HepG2 (cell line): ENCODE measurements at regions not wholly inside any gene's neighbourhood (a gene's known extent, or its start where the extent isn't known, plus 50 kb on each side); places are given as distances from the start of the nearest gene placed in this dataset.

ENCODE experiments used
- ATAC-seq: fragments of 200-7000 bp; cut with Tn5 transposase; 3 replicates; pipeline ENCODE4 v1.9.1; 2020; ENCODE audit warnings: mild to moderate bottlenecking, moderate library complexity
- BruUV-seq: library from RNA; stranded (reverse); fragments of 400-500 nt; replicated peaks from 2 replicates; lab custom pipeline; 2021; lab: Mats Ljungman, UMichigan
- CTCF ChIA-PET: fragments of 300-600 bp; formaldehyde crosslinking; extraction: SDS; loops from one replicate; lab custom pipeline; 2021; ENCODE audit warnings: low total read pairs, inconsistent platforms, low intra/inter-chr PET ratio; lab: Yijun Ruan, JAX
- POLR2A ChIA-PET: fragments of 350-600 bp; sonication (Branson Sonifier 250); formaldehyde crosslinking; loops from one replicate; lab custom pipeline; 2020; ENCODE audit warnings: antibody characterized with exemption, inconsistent platforms; lab: Yijun Ruan, JAX
- DNase-seq: peaks from one replicate; pipeline ENCODE4 v3.0.0-alpha.2; 2015; ENCODE audit warnings: low spot score
- FAIRE-seq: peaks from 3 replicates; lab custom pipeline; 2011; peaks lifted over from hg19 to GRCh38; lab: Jason Lieb, UNC
- H2AFZ ChIP-seq: one replicate; pipeline ENCODE4 v1.6.1; 2011; ENCODE audit warnings: low read length, inconsistent platforms
- H3K27ac ChIP-seq: fragments of 300-600 bp; 3 replicates; pipeline ENCODE4 v1.8.0; 2011; ENCODE audit warnings: mixed run types, mild to moderate bottlenecking, mixed read lengths, low read length, inconsistent platforms; ENCODE audit not compliant: insufficient read depth; ENCODE audit errors: extremely low read length
- H3K27me3 ChIP-seq, 2 experiments: fragments of 200-600 bp in 1 of 2; 2 replicates in 1 of 2; 3 replicates in 1 of 2; pipeline versions ENCODE4 v1.6.0 to v1.8.0; 2011; ENCODE audit warnings: low read length in 2 of 2, mild to moderate bottlenecking in 2 of 2, moderate library complexity in 2 of 2, inconsistent platforms in 1 of 2; ENCODE audit not compliant: insufficient read depth in 2 of 2, control insufficient read depth in 1 of 2
- H3K36me3 ChIP-seq, 2 experiments: fragments of 200-600 bp in 1 of 2; replicated peaks in 1 of 2; 2 replicates in 1 of 2; 3 replicates in 1 of 2; pipeline versions ENCODE4 v1.5.1 to v1.8.0; 2011; ENCODE audit warnings: low read length in 2 of 2, inconsistent platforms in 1 of 2; ENCODE audit not compliant: insufficient read depth in 2 of 2, control insufficient read depth in 1 of 2
- H3K4me1 ChIP-seq: 2 replicates; pipeline ENCODE4 v1.5.1; 2012; ENCODE audit warnings: low read length, inconsistent platforms; ENCODE audit not compliant: insufficient read depth
- H3K4me2 ChIP-seq: 2 replicates; pipeline ENCODE4 v1.6.0; 2011; ENCODE audit warnings: low read depth, low read length, inconsistent platforms
- H3K4me3 ChIP-seq, 3 experiments: fragments of 200-600 bp in 1 of 3; sonication (generic), shearing (Covaris generic) in 1 of 3; replicated peaks in 1 of 3; 2 replicates each; pipeline ENCODE4 v1.5.1; 2011 to 2016; ENCODE audit warnings: low read length in 3 of 3, inconsistent platforms in 2 of 3, low read depth in 2 of 3, mild to moderate bottlenecking in 2 of 3, control low read depth in 1 of 3, mixed read lengths in 1 of 3; ENCODE audit not compliant: insufficient read depth in 1 of 3
- H3K79me2 ChIP-seq: one replicate; pipeline ENCODE4 v1.6.1; 2011; ENCODE audit warnings: low read length, inconsistent platforms; ENCODE audit not compliant: insufficient read depth
- H3K9ac ChIP-seq: 2 replicates; pipeline ENCODE4 v1.6.0; 2011; ENCODE audit warnings: mild to moderate bottlenecking, low read depth, low read length, inconsistent platforms; ENCODE audit not compliant: insufficient read depth
- H3K9me3 ChIP-seq: 2 replicates; pipeline ENCODE4 v1.5.1; 2012; ENCODE audit warnings: mild to moderate bottlenecking, low read length
- H4K20me1 ChIP-seq: 2 replicates; pipeline ENCODE4 v1.6.0; 2011; ENCODE audit warnings: inconsistent platforms, mild to moderate bottlenecking, low read length, moderate library complexity; ENCODE audit not compliant: insufficient read depth
- CREM ChIP-seq, 2 experiments: sonication (generic) in 1 of 2; formaldehyde crosslinking in 1 of 2; IDR thresholded peaks; 2 replicates each; pipeline versions ENCODE4 v1.4.0 to v1.6.1; 2016 to 2020; ENCODE audit warnings: antibody characterized with exemption in 1 of 2, mild to moderate bottlenecking in 1 of 2, missing genetic modification reagents in 1 of 2
- KMT2B ChIP-seq: IDR thresholded peaks from 2 replicates; pipeline ENCODE4 v1.6.1; 2016; ENCODE audit warnings: missing genetic modification reagents, missing compliant biosample characterization
- MTF1 ChIP-seq: sonication (generic); formaldehyde crosslinking; IDR thresholded peaks from 2 replicates; pipeline ENCODE4 v1.5.0; 2020; ENCODE audit warnings: missing genetic modification reagents
- STAG1 ChIP-seq: sonication (generic); formaldehyde crosslinking; IDR thresholded peaks from 2 replicates; pipeline ENCODE4 v1.4.0; 2020; ENCODE audit warnings: missing genetic modification reagents
- WGBS: methylation state at CpG from one replicate; pipeline ENCODE4 v1.1.6; 2017; ENCODE audit warnings: low lambda C conversion rate; 5-methylcytosine and 5-hydroxymethylcytosine counted together
- in situ Hi-C: cut with HindIII; loops from 2 replicates; pipeline ENCODE4 v1.10.0; 2017; ENCODE audit warnings: low pct_unique_long_range_greater_than_20kb; ENCODE audit not compliant: extremely low pct_ligation_motif_present
- intact Hi-C: fragments of 100-400 bp; cut with micrococcal nuclease; formaldehyde crosslinking; loops from one replicate; pipeline ENCODE4 v1.10.0; 2022; ENCODE audit not compliant: unreplicated experiment

DNA sequence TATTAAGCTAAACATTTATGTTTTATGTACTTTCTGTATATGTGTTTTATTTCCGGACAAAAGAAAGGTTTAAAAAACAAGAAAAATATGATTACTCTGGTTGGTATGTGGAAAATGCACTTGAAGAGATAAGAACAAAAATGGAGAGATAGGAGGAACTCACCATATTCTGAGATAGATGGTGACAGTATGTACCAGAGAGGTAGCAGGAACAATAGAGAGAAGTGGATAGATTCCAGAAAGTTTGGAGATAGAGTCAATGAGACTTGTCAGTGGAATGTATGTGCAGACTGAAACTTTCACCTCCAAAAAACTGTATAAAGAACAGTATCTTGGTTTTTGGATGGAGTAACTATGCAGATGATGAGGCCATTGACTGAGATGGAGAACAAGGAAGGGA lies 105.6 kb upstream of the FSHR start:
- H3K4me3 ChIP-seq = no peak overlapping the region
- no peaks in the 10 kb centered on the region for H3K36me3 ChIP-seq
- TF ChIP-seq KMT2B (CRISPR knock-in tag) = no peak
- ATAC-seq = no peak
- ChIA-PET POLR2A (no interaction called here), CTCF (no interaction called here)
- intact Hi-C loops = no loop called here
- FAIRE-seq = no peak
- H3K4me1 ChIP-seq = no peaks in the 10 kb centered on the region
- H3K4me2 ChIP-seq = no peak overlapping the region
- no peaks in the 10 kb centered on the region for H3K27me3 ChIP-seq
- 0% methylated on average over 1 of the region's 1 CpG for WGBS
- DNase-seq = no peak
- in situ Hi-C loops = no loop called here
- no peaks in the 10 kb centered on the region for H4K20me1 ChIP-seq
- no TSS peak for BruUV-seq
- no peak overlapping the region for H3K27ac ChIP-seq
- no peaks in the 10 kb centered on the region for H3K79me2 ChIP-seq
- no peak overlapping the region for H3K9ac ChIP-seq
- H3K9me3 ChIP-seq = no peaks in the 10 kb centered on the region
- no peak overlapping the region for H2AFZ ChIP-seq

DNA sequence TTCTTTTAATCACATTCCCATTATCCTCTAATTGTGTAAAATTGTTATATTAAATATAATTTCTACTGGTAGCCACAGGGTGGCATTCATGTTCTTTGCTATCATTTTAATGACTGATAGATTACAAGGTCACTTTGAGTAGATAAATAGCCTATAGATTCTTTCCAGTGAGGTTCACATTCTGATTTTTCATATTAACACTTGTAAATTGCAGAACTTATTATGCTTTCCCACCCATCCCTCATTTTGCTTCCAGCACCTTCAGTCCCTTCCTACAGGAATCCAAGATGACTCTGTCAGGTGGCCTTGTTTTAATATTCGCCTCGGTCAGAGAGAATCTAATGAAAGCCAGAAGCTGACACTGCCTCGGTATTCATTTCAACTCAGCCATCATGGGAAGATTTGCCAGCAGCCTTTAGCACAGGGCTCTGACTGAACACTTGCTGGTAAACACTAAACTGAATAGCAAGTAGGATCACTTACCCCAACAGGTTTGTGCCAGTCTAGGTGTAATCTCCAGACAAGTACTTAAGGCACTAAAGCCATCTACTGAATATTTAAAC lies 101.2 kb upstream of the FSHR start:
- Histone ChIP-seq H3K36me3 (no peaks in the 10 kb centered on the region), H4K20me1 (no peaks in the 10 kb centered on the region), H3K27ac (no peak overlapping the region), H3K4me1 (no peaks in the 10 kb centered on the region), H3K79me2 (no peaks in the 10 kb centered on the region), H2AFZ (no peak overlapping the region), H3K9ac (no peak overlapping the region)
- CTCF ChIA-PET = no interaction called here
- POLR2A ChIA-PET = no interaction called here
- intact Hi-C loops = no loop called here
- WGBS = 5% methylated on average over 3 of the region's 3 CpGs
- peak; percentile 28; the same call in 1 of the 2 replicates for TF ChIP-seq STAG1
- TF ChIP-seq MTF1 (CRISPR knock-in tag) = no peak
- no peak for TF ChIP-seq CREM (IDR thresholded peaks at IDR 0.05)
- no peak for TF ChIP-seq CREM (CRISPR knock-in tag; IDR thresholded peaks at IDR 0.05)
- TF ChIP-seq, all 625 proteins: peak for 1
- Histone ChIP-seq H3K27me3 (no peaks in the 10 kb centered on the region), H3K4me2 (no peak overlapping the region), H3K4me3 (no peak overlapping the region), H3K9me3 (no peaks in the 10 kb centered on the region)
- FAIRE-seq (no peak), ATAC-seq (no peak), DNase-seq (no peak)
- no TSS peak for BruUV-seq
- in situ Hi-C loops = no loop called here
